K562 (cell line): ENCODE measurements at regions not wholly inside any gene's neighbourhood (a gene's known extent, or its start where the extent isn't known, plus 50 kb on each side); places are given as distances from the start of the nearest gene placed in this dataset.

Experiments used
- CEBPB ChIP-seq: fragments of 450-650 bp; IDR thresholded peaks from 2 replicates; pipeline ENCODE4 v1.6.1; 2016; ENCODE audit warnings: missing genetic modification characterization, missing compliant biosample characterization
- COPS2 ChIP-seq: fragments of 450-650 bp; conservative IDR thresholded peaks from 2 replicates; pipeline ENCODE4 v1.6.1; 2016; ENCODE audit warnings: mild to moderate bottlenecking, moderate library complexity
- CTCF ChIP-seq, 3 experiments: IDR thresholded peaks in 2 of 3; conservative IDR thresholded peaks in 1 of 3; 2 replicates each; pipeline ENCODE4 v1.5.1; 2011 to 2012; ENCODE audit warnings: low read length in 3 of 3, mild to moderate bottlenecking in 3 of 3, control low read depth in 2 of 3, improper control_type of control experiment in 1 of 3, inconsistent platforms in 1 of 3, low read depth in 1 of 3, mixed read lengths in 1 of 3, moderate library complexity in 1 of 3; ENCODE audit not compliant: insufficient read depth in 2 of 3
- EP300 ChIP-seq: IDR thresholded peaks from 2 replicates; pipeline ENCODE4 v1.6.1; 2012; ENCODE audit warnings: low read length, improper control_type of control experiment
- GATA2 ChIP-seq: sonication (generic); formaldehyde crosslinking; IDR thresholded peaks from 2 replicates; pipeline ENCODE4 v1.4.0; 2020; ENCODE audit warnings: mild to moderate bottlenecking, missing genetic modification reagents
- GTF2B ChIP-seq: IDR thresholded peaks from 2 replicates; pipeline ENCODE4 v1.6.1; 2011; ENCODE audit not compliant: insufficient read length; ENCODE audit errors: extremely low read depth
- HMG20B ChIP-seq: fragments of 250-450 bp; sonication (Bioruptor Pico); IDR thresholded peaks from 2 replicates; pipeline ENCODE4 v1.5.0; 2021; ENCODE audit warnings: mild to moderate bottlenecking
- MEF2D ChIP-seq: conservative IDR thresholded peaks from 2 replicates; pipeline ENCODE4 v1.6.1; 2016; ENCODE audit warnings: low read depth, missing genetic modification characterization, missing compliant biosample characterization
- NEUROD1 ChIP-seq: fragments of 150-350 bp; IDR thresholded peaks from 2 replicates; pipeline ENCODE4 v1.6.1; 2014; ENCODE audit warnings: borderline replicate concordance, low read length, low read depth; ENCODE audit not compliant: partially characterized antibody
- POLR2AphosphoS5 ChIP-seq: IDR thresholded peaks from 2 replicates; pipeline ENCODE4 v1.6.1; 2011; ENCODE audit warnings: mild to moderate bottlenecking, low read depth, low read length, moderate library complexity; ENCODE audit not compliant: control insufficient read depth, insufficient read depth
- RAD21 ChIP-seq, 2 experiments: fragments of 250-450 bp in 1 of 2; fragments of 450-650 bp in 1 of 2; sonication (Bioruptor Pico) in 1 of 2; formaldehyde crosslinking in 1 of 2; IDR thresholded peaks in 1 of 2; conservative IDR thresholded peaks in 1 of 2; 2 replicates each; pipeline versions ENCODE4 v1.4.0 to v1.8.0; 2020 to 2022; ENCODE audit warnings: mild to moderate bottlenecking in 2 of 2, moderate library complexity in 1 of 2
- RBBP5 ChIP-seq: fragments of 200-600 bp; sonication (generic); IDR thresholded peaks from 2 replicates; pipeline ENCODE4 v1.6.1; 2012; ENCODE audit warnings: borderline replicate concordance, mild to moderate bottlenecking, low read length, control low read depth, inconsistent platforms; ENCODE audit not compliant: insufficient read depth, poor library complexity, severe bottlenecking
- ZKSCAN8 ChIP-seq: fragments of 200-800 bp; sonication (Bioruptor generic); IDR thresholded peaks from 2 replicates; pipeline ENCODE4 v1.6.1; 2016; ENCODE audit warnings: missing genetic modification characterization, missing compliant biosample characterization
- ZNF311 ChIP-seq: fragments of 250-450 bp; sonication (Bioruptor Pico); IDR thresholded peaks from 2 replicates; pipeline ENCODE4 v1.4.0; 2020; ENCODE audit warnings: mild to moderate bottlenecking, moderate library complexity

- TF ChIP-seq RBBP5, result no peak
- no peak for TF ChIP-seq POLR2AphosphoS5
- no peak for TF ChIP-seq CTCF (IDR thresholded peaks at IDR 0.05 in 2 of 3, conservative IDR thresholded peaks at IDR 0.05 in 1 of 3; ENCODE audit: insufficient read depth in 2 of 3, low read depth in 1 of 3, low read length in 3 of 3)
- no peak for TF ChIP-seq NEUROD1
- no peak for TF ChIP-seq ZKSCAN8
- TF ChIP-seq GATA2, result no peak
- no peak for TF ChIP-seq RAD21 (CRISPR knock-in tag; conservative IDR thresholded peaks at IDR 0.05 in 1 of 2, IDR thresholded peaks at IDR 0.05 in 1 of 2)
- no peak for TF ChIP-seq CEBPB
- no peak for TF ChIP-seq MEF2D
- no peak for TF ChIP-seq EP300
- no peak for TF ChIP-seq ZNF311 (CRISPR knock-in tag)
- no peak for TF ChIP-seq COPS2
- no peak for TF ChIP-seq HMG20B (CRISPR knock-in tag)
- TF ChIP-seq GTF2B, result no peak
Measured at GRCh38 chr2:123419976-123420375, 605.1 kb upstream of the CNTNAP5 start.
